DOHH2 (cell line): ENCODE measurements at regions not wholly inside any gene's neighbourhood (a gene's known extent, or its start where the extent isn't known, plus 50 kb on each side); places are given as distances from the start of the nearest gene placed in this dataset.

Source experiments
- EZH2phosphoT487 ChIP-seq: fragments of 200-600 bp; sonication (generic); IDR thresholded peaks from 2 replicates; pipeline ENCODE4 v1.6.1; 2017; ENCODE audit warnings: borderline replicate concordance, mild to moderate bottlenecking, antibody characterized with exemption, low read length, moderate library complexity, mixed read lengths
- TF ChIP-seq, protein P1 (sequence below): fragments of 200-600 bp; sonication (generic); IDR thresholded peaks from one replicate; pipeline ENCODE4 v1.5.1; 2014; ENCODE audit warnings: antibody characterized with exemption, mild to moderate bottlenecking, low read depth, low read length; ENCODE audit not compliant: poor library complexity, severe bottlenecking

DNA sequence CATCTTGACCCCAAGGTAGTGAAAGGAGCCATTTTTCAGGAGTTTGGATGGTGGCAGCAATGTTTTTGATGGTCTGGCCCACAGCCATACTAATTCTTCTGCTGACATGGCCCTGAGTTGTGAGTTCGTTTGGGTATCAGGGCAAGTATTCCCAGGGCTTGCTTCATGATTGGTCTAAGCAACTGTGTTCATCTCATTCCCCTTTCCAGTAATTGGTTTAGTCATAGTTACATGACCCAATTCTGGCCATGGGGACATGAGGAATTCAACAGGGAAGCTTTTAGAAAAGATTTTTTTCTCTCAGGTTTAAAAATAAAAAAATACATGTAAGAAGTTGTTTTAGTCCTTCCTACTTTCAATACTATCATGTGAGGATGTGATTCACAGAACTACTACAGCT lies 150.5 kb upstream of the NPHP3 start:
- TF ChIP-seq, protein P1, sequence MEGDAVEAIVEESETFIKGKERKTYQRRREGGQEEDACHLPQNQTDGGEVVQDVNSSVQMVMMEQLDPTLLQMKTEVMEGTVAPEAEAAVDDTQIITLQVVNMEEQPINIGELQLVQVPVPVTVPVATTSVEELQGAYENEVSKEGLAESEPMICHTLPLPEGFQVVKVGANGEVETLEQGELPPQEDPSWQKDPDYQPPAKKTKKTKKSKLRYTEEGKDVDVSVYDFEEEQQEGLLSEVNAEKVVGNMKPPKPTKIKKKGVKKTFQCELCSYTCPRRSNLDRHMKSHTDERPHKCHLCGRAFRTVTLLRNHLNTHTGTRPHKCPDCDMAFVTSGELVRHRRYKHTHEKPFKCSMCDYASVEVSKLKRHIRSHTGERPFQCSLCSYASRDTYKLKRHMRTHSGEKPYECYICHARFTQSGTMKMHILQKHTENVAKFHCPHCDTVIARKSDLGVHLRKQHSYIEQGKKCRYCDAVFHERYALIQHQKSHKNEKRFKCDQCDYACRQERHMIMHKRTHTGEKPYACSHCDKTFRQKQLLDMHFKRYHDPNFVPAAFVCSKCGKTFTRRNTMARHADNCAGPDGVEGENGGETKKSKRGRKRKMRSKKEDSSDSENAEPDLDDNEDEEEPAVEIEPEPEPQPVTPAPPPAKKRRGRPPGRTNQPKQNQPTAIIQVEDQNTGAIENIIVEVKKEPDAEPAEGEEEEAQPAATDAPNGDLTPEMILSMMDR: no peak
- no peak for TF ChIP-seq EZH2phosphoT487
